Tibial nerve (tissue), 4 donors: ENCODE measurements at regions not wholly inside any gene's neighbourhood (a gene's known extent, or its start where the extent isn't known, plus 50 kb on each side); places are given as distances from the start of the nearest gene placed in this dataset.

ENCODE experiments used
- DNase-seq, 2 donors: peaks; one replicate each; pipeline ENCODE4 v3.0.0-alpha.2; 2019; ENCODE audit warnings: low spot score in 2 of 2
- H3K27ac ChIP-seq, 4 donors: fragments of 200-600 bp; sonication (generic) in 3 of 4; one replicate each; pipeline ENCODE4 v1.5.1; 2017 to 2019; ENCODE audit warnings: mild to moderate bottlenecking in 1 of 4
- H3K27me3 ChIP-seq, 2 donors: fragments of 200-600 bp; sonication (generic) in 1 of 2; one replicate each; pipeline versions ENCODE4 v1.5.1 to v1.6.0; 2017 to 2019
- H3K36me3 ChIP-seq, 3 donors: fragments of 200-600 bp; sonication (generic); one replicate each; pipeline ENCODE4 v1.5.1; 2018 to 2019
- H3K4me1 ChIP-seq, 4 donors: fragments of 200-600 bp; sonication (generic) in 3 of 4; one replicate each; pipeline ENCODE4 v1.5.1; 2017 to 2019
- H3K4me3 ChIP-seq, 4 donors: fragments of 200-600 bp; sonication (generic) in 3 of 4; one replicate each; pipeline ENCODE4 v1.5.1; 2017 to 2019; ENCODE audit warnings: mild to moderate bottlenecking in 1 of 4, moderate library complexity in 1 of 4
- H3K9me3 ChIP-seq, 4 donors: fragments of 200-600 bp; sonication (generic) in 3 of 4; one replicate each; pipeline ENCODE4 v1.5.1; 2017 to 2019
- EP300 ChIP-seq, 2 donors: sonication (generic); formaldehyde crosslinking; IDR thresholded peaks; one replicate each; pipeline ENCODE4 v1.6.1; 2017; ENCODE audit warnings: antibody characterized with exemption in 2 of 2, mild to moderate bottlenecking in 1 of 2
- POLR2A ChIP-seq, 2 donors: fragments of 450-650 bp; IDR thresholded peaks; one replicate each; pipeline ENCODE4 v1.6.1; 2017; ENCODE audit warnings: antibody characterized with exemption in 2 of 2, mild to moderate bottlenecking in 2 of 2, moderate library complexity in 2 of 2
- WGBS, 2 donors: methylation state at CpG; one replicate each; pipeline ENCODE4 v1.1.5; 2018; 5-methylcytosine and 5-hydroxymethylcytosine counted together
- TF ChIP-seq, protein P1 (sequence below), 5 experiments: fragments of 200-600 bp in 3 of 5; fragments of 450-650 bp in 2 of 5; sonication (generic) in 3 of 5; IDR thresholded peaks; one replicate each; pipeline ENCODE4 v1.5.1; 2016 to 2019; ENCODE audit warnings: antibody characterized with exemption in 5 of 5, mild to moderate bottlenecking in 3 of 5, moderate library complexity in 2 of 5

DNA sequence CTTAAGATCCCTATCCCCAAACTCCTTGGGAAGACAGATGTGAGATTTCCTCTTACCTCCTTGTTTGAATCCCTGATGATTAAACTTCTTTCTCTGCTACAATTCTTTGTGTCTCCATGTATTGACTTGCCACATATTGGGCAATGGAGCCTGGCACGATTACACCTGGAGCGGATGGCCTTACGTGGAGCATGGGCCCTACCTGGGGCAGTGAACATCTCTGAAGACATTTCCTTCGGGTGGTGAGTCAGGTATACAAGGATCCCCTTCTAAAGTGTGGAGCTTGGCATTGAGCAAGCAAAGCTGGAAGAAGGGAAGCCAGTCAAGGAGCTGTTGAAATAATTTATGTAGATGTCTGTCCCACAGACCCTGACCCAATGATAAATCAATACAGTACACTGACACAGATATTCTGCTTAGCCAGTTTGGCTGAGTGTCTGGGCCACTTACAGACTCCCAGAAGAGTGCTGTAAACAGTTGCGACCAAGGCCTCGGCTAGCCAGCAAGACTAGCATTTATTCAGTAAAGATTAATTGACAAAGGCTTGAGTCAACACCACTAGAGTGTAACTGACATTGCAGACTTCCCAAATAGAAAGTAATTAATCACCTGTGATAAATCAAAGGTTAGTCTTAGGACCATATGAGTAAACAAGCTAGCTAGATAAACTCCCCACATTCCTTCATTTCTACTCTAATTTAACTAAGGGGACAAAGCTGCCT, 83.1 kb upstream of the KCNK1 start:
- 92 to 98% methylated on average over 6 of the region's 6 CpGs for WGBS, 2 donors
- TF ChIP-seq EP300 (IDR thresholded peaks at IDR 0.05): no peak
- no peak for TF ChIP-seq POLR2A (IDR thresholded peaks at IDR 0.05)
- TF ChIP-seq, protein P1, sequence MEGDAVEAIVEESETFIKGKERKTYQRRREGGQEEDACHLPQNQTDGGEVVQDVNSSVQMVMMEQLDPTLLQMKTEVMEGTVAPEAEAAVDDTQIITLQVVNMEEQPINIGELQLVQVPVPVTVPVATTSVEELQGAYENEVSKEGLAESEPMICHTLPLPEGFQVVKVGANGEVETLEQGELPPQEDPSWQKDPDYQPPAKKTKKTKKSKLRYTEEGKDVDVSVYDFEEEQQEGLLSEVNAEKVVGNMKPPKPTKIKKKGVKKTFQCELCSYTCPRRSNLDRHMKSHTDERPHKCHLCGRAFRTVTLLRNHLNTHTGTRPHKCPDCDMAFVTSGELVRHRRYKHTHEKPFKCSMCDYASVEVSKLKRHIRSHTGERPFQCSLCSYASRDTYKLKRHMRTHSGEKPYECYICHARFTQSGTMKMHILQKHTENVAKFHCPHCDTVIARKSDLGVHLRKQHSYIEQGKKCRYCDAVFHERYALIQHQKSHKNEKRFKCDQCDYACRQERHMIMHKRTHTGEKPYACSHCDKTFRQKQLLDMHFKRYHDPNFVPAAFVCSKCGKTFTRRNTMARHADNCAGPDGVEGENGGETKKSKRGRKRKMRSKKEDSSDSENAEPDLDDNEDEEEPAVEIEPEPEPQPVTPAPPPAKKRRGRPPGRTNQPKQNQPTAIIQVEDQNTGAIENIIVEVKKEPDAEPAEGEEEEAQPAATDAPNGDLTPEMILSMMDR (IDR thresholded peaks at IDR 0.05): no peak

DNA sequence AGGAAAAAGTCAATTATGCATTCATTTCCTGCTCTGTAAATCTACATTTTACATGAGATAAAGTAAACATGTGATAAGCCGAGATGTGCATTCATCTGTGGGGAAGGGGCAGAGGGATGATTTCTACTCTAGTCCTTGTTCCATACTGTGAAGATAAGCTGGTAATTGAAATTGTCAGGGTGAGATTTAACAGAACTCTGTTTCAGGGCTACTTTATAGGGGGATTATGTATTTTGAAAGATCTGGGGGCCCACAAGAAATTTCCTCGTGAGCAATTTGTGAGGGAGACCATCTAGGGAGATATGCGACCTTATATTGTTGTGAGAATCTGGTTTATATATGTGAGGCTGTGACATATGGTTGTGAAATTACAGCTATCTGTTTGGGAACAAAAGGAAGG, 73.1 kb upstream of the KCNK1 start:
- Histone ChIP-seq H3K4me1 (no peaks in the 10 kb centered on the region), H3K36me3 (no peaks in the 10 kb centered on the region), H3K27me3 (no peaks in the 10 kb centered on the region), H3K9me3 (no peaks in the 10 kb centered on the region), H3K4me3 (no peak overlapping the region), H3K27ac (no peak overlapping the region)
- DNase-seq: no peak
- TF ChIP-seq POLR2A (IDR thresholded peaks at IDR 0.05) (no peak), EP300 (IDR thresholded peaks at IDR 0.05) (no peak)
- TF ChIP-seq, protein P1 (IDR thresholded peaks at IDR 0.05): no peak
- whole genome bisulfite sequencing, 2 donors: 56 to 61% methylated on average over 3 of the region's 3 CpGs

More for the DNA sequence above, 83.1 kb upstream of the KCNK1 start:
- DNase-seq: no peak
- Histone ChIP-seq H3K4me1 (no peaks in the 10 kb centered on the region), H3K4me3 (no peak overlapping the region), H3K36me3 (no peaks in the 10 kb centered on the region), H3K9me3 (peaks cover 0 to 7% (median 0%) of the 10 kb centered on the region in 4 donors), H3K27ac (no peak overlapping the region), H3K27me3 (no peaks in the 10 kb centered on the region)

DNA sequence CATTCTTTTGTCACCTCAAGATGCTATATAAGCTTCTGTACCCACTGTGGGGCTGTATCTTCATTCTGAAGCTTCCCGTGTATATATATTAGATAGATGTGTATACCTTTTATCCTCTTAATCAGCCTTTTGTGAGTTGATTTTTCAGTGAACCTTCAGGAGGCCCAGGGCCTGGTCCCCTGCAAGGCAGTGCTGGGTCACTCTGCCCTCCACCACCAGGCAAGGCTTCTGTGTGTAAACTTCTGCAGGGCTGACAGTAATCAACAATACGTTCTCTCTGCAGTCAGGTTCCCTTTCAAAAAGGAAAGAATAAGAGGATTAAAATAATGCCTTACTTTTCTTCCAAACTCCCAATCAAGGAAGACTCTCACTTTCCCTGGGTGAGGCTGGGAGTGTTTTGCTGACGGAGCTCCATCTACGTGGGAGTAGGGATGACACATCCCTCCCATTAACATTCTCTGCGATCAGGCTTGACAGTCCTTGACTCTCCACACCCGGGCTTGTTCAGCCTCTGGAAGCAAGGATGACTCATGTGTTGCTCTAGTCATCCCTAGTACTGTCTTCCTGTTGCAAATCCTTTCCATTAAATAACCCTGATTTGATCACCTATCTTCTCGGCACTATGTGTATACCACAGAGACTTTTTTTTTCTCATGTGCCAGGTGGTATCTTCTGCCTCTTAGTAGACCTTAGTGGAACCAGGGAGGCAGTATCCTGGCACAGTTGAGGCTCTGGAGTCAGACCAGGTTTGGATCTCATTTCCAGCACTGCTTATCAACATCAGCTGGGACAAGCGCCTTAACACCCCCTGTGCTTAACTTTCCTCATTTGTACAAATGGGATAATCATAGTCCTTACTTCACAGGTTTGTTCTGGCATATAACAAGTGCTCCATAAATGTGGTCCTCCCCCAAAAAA, 70.3 kb upstream of the KCNK1 start:
- Histone ChIP-seq H3K4me3 (no peak overlapping the region), H3K4me1 (no peaks in the 10 kb centered on the region), H3K27ac (no peak overlapping the region), H3K36me3 (no peaks in the 10 kb centered on the region), H3K9me3 (no peaks in the 10 kb centered on the region), H3K27me3 (no peaks in the 10 kb centered on the region)
- 57 to 60% methylated on average over 8 of the region's 8 CpGs for WGBS, 2 donors
- no peak for DNase-seq
- TF ChIP-seq, protein P1 (IDR thresholded peaks at IDR 0.05): no peak
- TF ChIP-seq EP300 (IDR thresholded peaks at IDR 0.05) (no peak), POLR2A (IDR thresholded peaks at IDR 0.05) (no peak)

- Histone ChIP-seq H3K9me3 (no peaks in the 10 kb centered on the region), H3K27me3 (no peaks in the 10 kb centered on the region), H3K4me1 (no peaks in the 10 kb centered on the region), H3K27ac (no peak overlapping the region), H3K4me3 (no peak overlapping the region), H3K36me3 (no peaks in the 10 kb centered on the region)
- DNase-seq: no peak
- TF ChIP-seq POLR2A (IDR thresholded peaks at IDR 0.05) (no peak), EP300 (IDR thresholded peaks at IDR 0.05) (no peak)
- TF ChIP-seq, protein P1 (IDR thresholded peaks at IDR 0.05): no peak
- 81 to 86% methylated on average over 5 of the region's 5 CpGs for WGBS, 2 donors
Observed at GRCh38 chr1:233544304-233544703, 69.6 kb upstream of the KCNK1 start.

DNA sequence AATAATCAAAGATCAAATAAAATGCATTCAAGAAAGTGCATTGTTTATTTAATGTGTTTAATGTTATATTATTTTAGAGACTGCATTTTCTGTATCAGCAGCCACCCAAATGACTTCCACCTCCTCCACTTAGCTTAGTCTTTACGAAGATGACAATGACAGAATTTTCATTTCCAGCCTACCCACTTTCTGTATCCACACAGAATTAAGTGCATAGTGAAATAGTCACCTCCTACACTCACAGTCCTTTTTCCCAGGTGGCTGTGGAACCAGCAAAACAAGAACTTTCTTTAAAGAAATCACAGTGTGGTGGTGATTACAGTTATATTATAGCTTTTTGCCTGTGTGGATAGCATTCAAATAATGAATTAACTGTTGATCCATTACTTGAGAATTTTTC, 66.2 kb upstream of the KCNK1 start:
- 71 to 82% methylated on average over 1 of the region's 1 CpG for WGBS, 2 donors
- TF ChIP-seq, protein P1 (IDR thresholded peaks at IDR 0.05): no peak
- no peak for TF ChIP-seq EP300 (IDR thresholded peaks at IDR 0.05)
- no peak for TF ChIP-seq POLR2A (IDR thresholded peaks at IDR 0.05)
- Histone ChIP-seq H3K9me3 (no peaks in the 10 kb centered on the region), H3K4me3 (no peak overlapping the region), H3K36me3 (no peaks in the 10 kb centered on the region), H3K4me1 (no peaks in the 10 kb centered on the region), H3K27me3 (no peaks in the 10 kb centered on the region), H3K27ac (no peak overlapping the region)
- DNase-seq: no peak
